Endothelial cell of umbilical vein (primary cell): ENCODE measurements at regions not wholly inside any gene's neighbourhood (a gene's known extent, or its start where the extent isn't known, plus 50 kb on each side); places are given as distances from the start of the nearest gene placed in this dataset.

Experiments used
- EZH2 ChIP-seq: IDR thresholded peaks from 2 replicates; pipeline ENCODE4 v1.6.1; 2012; ENCODE audit warnings: borderline replicate concordance, low read depth, mild to moderate bottlenecking, moderate library complexity, low read length, inconsistent platforms; ENCODE audit not compliant: severe bottlenecking
- FOS ChIP-seq: IDR thresholded peaks from 2 replicates; pipeline ENCODE4 v1.6.1; 2011; ENCODE audit warnings: mild to moderate bottlenecking, low read length, moderate library complexity, borderline replicate concordance; ENCODE audit not compliant: insufficient read depth
- MAX ChIP-seq: IDR thresholded peaks from 2 replicates; pipeline ENCODE4 v1.6.1; 2011; ENCODE audit not compliant: insufficient read depth, insufficient read length
- MYC ChIP-seq: IDR thresholded peaks from one replicate; pipeline ENCODE4 v1.6.1; 2011; ENCODE audit warnings: mild to moderate bottlenecking, low read depth, low read length
- POLR2A ChIP-seq: IDR thresholded peaks from 2 replicates; pipeline ENCODE4 v1.6.1; 2012; ENCODE audit warnings: low read depth, mild to moderate bottlenecking, control low read depth, low read length
- POLR2AphosphoS5 ChIP-seq: IDR thresholded peaks from 2 replicates; pipeline ENCODE4 v1.6.1; 2012; ENCODE audit warnings: low read depth, mild to moderate bottlenecking, control low read depth, low read length, moderate library complexity; ENCODE audit not compliant: insufficient read depth
- TF ChIP-seq, protein P1 (sequence below), 2 donors: IDR thresholded peaks; 1 replicate in 1 of 2; 2 replicates in 1 of 2; pipeline ENCODE4 v1.5.1; 2011; ENCODE audit warnings: low read length in 2 of 2, mild to moderate bottlenecking in 2 of 2, moderate library complexity in 2 of 2, control low read depth in 1 of 2, inconsistent platforms in 1 of 2, low read depth in 1 of 2; ENCODE audit not compliant: insufficient read depth in 1 of 2; ENCODE audit errors: extremely low read depth in 1 of 2

DNA sequence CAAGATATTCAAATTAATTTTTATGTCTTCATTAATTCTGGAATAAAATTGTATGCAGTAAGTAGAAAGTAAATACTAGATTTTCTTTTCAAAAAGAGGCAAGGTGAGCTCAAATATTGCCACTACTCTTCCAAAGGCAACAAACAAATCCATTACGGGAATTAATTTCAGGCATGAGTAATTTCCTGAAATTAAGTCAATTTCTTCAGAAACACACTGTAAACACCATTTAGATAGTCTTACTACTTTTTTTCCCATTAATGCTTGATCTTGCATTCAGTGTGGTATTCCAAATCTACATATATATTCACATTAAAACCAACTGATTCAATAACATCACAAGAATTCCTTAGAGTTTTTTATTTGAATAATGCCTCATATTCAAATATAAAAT, 1274.0 kb upstream of the CRIM1 start:
- TF ChIP-seq POLR2AphosphoS5 (no peak), EZH2 (no peak), POLR2A (no peak), FOS (no peak), MYC (no peak), MAX (no peak)
- TF ChIP-seq, protein P1, sequence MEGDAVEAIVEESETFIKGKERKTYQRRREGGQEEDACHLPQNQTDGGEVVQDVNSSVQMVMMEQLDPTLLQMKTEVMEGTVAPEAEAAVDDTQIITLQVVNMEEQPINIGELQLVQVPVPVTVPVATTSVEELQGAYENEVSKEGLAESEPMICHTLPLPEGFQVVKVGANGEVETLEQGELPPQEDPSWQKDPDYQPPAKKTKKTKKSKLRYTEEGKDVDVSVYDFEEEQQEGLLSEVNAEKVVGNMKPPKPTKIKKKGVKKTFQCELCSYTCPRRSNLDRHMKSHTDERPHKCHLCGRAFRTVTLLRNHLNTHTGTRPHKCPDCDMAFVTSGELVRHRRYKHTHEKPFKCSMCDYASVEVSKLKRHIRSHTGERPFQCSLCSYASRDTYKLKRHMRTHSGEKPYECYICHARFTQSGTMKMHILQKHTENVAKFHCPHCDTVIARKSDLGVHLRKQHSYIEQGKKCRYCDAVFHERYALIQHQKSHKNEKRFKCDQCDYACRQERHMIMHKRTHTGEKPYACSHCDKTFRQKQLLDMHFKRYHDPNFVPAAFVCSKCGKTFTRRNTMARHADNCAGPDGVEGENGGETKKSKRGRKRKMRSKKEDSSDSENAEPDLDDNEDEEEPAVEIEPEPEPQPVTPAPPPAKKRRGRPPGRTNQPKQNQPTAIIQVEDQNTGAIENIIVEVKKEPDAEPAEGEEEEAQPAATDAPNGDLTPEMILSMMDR (IDR thresholded peaks at IDR 0.05; ENCODE audit: extremely low read depth in 1 of 2, insufficient read depth in 1 of 2, low read depth in 1 of 2, low read length in 2 of 2), result no peak
